ENCODE measurements at regions not wholly inside any gene's neighbourhood (a gene's known extent, or its start where the extent isn't known, plus 50 kb on each side); places are given as distances from the start of the nearest gene placed in this dataset.

- no peaks in the 10 kb centered on the region for H3K79me2 ChIP-seq (ENCODE audit: control insufficient read depth, insufficient read depth, low read length)
- no peaks in the 10 kb centered on the region for H3K9me1 ChIP-seq (replicated peaks; ENCODE audit: control insufficient read depth, extremely low read depth, insufficient read depth, low read length)
- H2AFZ ChIP-seq (ENCODE audit: low read depth, low read length), result no peak overlapping the region
- no peak overlapping the region for H3K9ac ChIP-seq (replicated peaks; ENCODE audit: extremely low read depth, insufficient read depth, low read length)
- no peaks in the 10 kb centered on the region for H3K4me1 ChIP-seq (ENCODE audit: control insufficient read depth, extremely low read depth, insufficient read depth, low read length)
- no peak for DNase-seq (ENCODE audit: low read depth, low spot score)
- no TSS peak for BruUV-seq (replicated peaks)
- H3K27me3 ChIP-seq (ENCODE audit: control insufficient read depth in 2 of 2, insufficient read depth in 2 of 2, low read length in 2 of 2), result peaks cover 2 to 5% of the 10 kb centered on the region in 2 experiments
- dilution Hi-C loops (cut with MboI; ENCODE audit: extremely low pct_ligation_motif_present, low sequenced_read_pairs) (no loop called here), intact Hi-C loops (cut with micrococcal nuclease) (no loop called here)
- no peak overlapping the region for H3K4me2 ChIP-seq (ENCODE audit: insufficient read depth, low read length)
- no peak overlapping the region for H3K27ac ChIP-seq (ENCODE audit: insufficient read depth, low read depth, low read length)
- ChIA-PET POLR2A (no interaction called here), CTCF (no interaction called here)
- H3K36me3 ChIP-seq (ENCODE audit: control insufficient read depth in 2 of 2, extremely low read depth in 1 of 2, insufficient read depth in 2 of 2, low read length in 2 of 2), result no peaks in the 10 kb centered on the region
- TF ChIP-seq FOS (IDR thresholded peaks at IDR 0.05; ENCODE audit: borderline replicate concordance, insufficient read depth, low read length), result no peak
- no peak for TF ChIP-seq POLR2A (IDR thresholded peaks at IDR 0.05; ENCODE audit: low read depth, low read length)
- TF ChIP-seq POLR2AphosphoS5 (IDR thresholded peaks at IDR 0.05; ENCODE audit: insufficient read depth, low read depth, low read length), result no peak
- TF ChIP-seq, protein P1, sequence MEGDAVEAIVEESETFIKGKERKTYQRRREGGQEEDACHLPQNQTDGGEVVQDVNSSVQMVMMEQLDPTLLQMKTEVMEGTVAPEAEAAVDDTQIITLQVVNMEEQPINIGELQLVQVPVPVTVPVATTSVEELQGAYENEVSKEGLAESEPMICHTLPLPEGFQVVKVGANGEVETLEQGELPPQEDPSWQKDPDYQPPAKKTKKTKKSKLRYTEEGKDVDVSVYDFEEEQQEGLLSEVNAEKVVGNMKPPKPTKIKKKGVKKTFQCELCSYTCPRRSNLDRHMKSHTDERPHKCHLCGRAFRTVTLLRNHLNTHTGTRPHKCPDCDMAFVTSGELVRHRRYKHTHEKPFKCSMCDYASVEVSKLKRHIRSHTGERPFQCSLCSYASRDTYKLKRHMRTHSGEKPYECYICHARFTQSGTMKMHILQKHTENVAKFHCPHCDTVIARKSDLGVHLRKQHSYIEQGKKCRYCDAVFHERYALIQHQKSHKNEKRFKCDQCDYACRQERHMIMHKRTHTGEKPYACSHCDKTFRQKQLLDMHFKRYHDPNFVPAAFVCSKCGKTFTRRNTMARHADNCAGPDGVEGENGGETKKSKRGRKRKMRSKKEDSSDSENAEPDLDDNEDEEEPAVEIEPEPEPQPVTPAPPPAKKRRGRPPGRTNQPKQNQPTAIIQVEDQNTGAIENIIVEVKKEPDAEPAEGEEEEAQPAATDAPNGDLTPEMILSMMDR (IDR thresholded peaks at IDR 0.05; ENCODE audit: extremely low read depth in 1 of 2, insufficient read depth in 1 of 2, low read depth in 1 of 2, low read length in 2 of 2), result no peak
- TF ChIP-seq EZH2 (IDR thresholded peaks at IDR 0.05; ENCODE audit: borderline replicate concordance, low read depth, low read length, severe bottlenecking), result no peak
- TF ChIP-seq GATA2 (IDR thresholded peaks at IDR 0.05; ENCODE audit: insufficient read depth, insufficient read length, low read depth, low read length), result no peak
- TF ChIP-seq JUN (IDR thresholded peaks at IDR 0.05; ENCODE audit: borderline replicate concordance, insufficient read depth, insufficient read length, low read depth), result no peak
- TF ChIP-seq MYC (IDR thresholded peaks at IDR 0.05; ENCODE audit: low read depth, low read length), result no peak
- TF ChIP-seq, protein P2, sequence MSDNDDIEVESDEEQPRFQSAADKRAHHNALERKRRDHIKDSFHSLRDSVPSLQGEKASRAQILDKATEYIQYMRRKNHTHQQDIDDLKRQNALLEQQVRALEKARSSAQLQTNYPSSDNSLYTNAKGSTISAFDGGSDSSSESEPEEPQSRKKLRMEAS (IDR thresholded peaks at IDR 0.05; ENCODE audit: insufficient read depth, insufficient read length), result no peak
- no peak overlapping the region for H3K4me3 ChIP-seq (replicated peaks in 1 of 3; ENCODE audit: insufficient read depth in 1 of 3, low read depth in 1 of 3, low read length in 3 of 3)
- FAIRE-seq, result no peak
- H3K9me3 ChIP-seq (replicated peaks; ENCODE audit: control insufficient read depth, insufficient read depth, low read length), result no peaks in the 10 kb centered on the region
- H4K20me1 ChIP-seq (replicated peaks; ENCODE audit: control insufficient read depth, extremely low read depth, insufficient read depth, low read length), result no peaks in the 10 kb centered on the region
Measured at GRCh38 chr5:102611312-102611711, 112.5 kb upstream of the SLCO6A1 start.
